HG03159 (cell line): ENCODE measurements at regions not wholly inside any gene's neighbourhood (a gene's known extent, or its start where the extent isn't known, plus 50 kb on each side); places are given as distances from the start of the nearest gene placed in this dataset.
A peak's percentile ranks its signal among the peaks of the same experiment; 100 is the strongest.

Source experiments
- ATAC-seq: cut with Tn5 transposase; IDR thresholded peaks from one replicate; pipeline ENCODE4 v1.9.1; 2021; ENCODE audit warnings: mild to moderate bottlenecking, moderate library complexity; ENCODE audit not compliant: unreplicated experiment

DNA sequence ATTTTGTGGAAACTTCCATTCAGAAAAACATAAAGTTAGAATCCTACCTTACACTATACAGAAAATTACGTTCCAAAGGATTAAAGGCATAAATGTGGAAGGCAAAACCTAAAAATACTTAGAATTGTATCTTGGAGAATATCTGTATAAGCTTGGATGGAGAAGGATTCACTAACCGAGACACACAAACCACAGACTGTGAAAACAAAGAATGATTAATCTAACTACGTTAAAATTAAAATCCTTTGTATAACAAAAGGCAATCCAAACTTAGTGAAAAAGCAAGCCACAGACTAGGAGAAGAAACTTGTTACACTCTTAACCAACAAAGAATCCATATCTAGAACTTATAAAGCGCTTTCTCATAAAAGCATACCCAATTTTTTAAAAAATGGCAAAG, 678.8 kb downstream of the INHBA start:
- ATAC-seq: no peak

DNA sequence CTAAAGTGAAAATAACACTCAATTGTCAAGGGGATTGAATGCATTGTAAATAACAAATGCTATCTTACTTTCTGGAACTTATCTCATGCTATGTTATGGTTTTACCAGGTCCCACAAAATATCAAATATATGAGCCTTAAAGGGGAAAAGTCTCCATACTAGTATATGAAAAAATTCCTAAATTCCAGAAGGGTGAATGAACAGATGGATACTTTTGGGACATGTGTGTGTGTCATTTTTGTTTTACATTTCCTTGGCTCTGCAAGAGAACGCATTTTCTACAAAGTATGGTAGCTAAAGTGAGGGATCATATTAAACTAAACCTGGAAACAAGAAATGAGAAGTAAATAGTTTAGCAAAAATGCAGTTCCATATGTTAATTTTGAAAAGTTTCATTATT, 682.8 kb downstream of the INHBA start:
- ATAC-seq: no peak

DNA sequence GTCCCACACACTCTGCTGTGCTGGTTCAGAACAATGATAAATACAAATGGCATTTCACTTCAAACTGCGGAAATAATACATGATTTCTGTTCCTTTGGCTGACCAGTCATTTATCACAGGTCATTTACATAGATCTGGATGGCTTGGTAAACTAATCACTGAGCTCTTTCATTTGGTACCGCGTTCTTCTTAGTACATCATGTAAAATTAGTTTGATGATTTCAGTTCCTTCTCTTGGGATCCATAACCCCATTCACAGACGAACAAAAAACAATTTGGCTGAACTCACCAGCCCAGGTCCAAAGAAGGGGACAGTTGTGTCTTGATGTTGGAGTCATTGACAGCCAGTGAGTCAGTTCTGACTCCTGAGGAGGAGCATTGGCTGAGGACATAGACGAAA, 689.8 kb downstream of the INHBA start:
- ATAC-seq: no peak

DNA sequence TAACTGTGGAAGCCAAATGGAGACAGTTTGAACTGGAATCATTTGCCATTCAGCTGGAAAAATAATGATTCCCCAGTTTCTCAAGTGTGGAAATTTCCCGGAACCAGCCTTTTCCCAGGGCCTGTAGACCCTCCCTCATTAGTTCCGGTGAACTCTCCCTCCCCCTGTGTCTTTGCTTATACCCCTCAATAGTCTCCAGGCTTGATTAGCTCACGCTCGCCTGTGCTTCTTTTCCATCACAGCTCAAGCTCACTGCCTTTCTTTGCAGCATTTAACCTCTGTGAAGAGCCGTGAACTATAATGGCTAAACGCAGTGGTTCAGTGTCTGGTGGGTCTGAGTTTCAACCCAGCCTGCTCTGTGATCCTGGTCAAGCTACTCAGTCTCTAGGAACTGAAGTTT, 690.8 kb downstream of the INHBA start:
- no peak for ATAC-seq

DNA sequence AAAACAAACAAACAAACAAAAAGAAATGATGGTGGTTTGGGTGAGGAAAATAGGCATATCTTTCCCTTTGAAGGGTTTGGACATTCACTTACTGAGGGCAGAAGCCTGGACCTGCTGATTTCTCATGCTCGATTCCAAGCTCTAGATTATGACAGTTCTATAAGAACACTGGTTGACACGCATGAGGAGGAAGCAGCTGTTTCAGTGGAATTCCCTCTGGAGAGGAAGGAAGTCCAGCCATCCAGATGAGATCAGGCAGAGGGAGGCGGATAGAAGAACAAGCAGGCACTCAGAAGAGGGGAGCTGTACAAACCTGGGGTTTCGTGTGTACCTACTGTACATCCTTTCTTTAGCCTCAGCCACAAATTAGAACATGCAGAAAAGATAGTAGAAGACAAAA, 691.9 kb downstream of the INHBA start:
- no peak for ATAC-seq

DNA sequence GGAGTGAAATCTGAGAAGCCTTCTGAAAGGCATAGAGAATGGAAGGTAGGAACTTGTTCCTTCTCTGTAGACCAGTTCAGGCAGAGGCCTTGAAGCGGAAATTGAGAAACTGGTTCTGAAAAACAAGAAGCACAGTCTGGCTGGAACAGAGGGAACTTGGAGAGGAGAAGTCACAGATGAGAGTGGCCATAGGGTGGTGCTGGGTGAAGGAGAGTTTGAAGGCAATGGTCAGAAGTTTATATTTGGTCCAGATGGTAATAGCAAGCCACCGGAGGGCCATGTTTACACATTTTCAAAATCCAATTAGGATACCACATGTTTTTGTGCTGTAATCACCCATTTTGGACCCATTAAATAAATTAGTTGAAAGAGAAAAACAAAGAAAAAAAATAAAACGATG, 692.5 kb downstream of the INHBA start:
- no peak for ATAC-seq

DNA sequence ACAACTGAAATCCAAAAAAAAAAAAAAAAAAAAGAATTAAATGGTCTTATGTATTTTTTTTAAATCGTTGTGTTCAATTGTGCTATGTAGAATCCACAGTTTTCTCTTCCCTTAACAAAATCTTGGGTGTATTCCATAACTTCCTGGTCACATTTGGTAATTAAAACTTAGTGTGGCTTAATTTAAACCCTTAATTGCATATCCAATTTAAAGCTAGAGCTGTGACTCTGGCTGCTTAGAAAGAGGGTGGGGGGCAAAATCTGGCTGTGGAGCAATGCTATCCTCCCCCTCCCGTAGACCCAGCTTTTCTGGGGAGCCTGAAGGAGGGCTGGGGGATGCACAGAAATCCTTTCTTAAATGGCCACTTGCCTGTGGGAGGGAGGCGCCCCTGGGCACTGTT, 695.1 kb downstream of the INHBA start:
- ATAC-seq: no peak

DNA sequence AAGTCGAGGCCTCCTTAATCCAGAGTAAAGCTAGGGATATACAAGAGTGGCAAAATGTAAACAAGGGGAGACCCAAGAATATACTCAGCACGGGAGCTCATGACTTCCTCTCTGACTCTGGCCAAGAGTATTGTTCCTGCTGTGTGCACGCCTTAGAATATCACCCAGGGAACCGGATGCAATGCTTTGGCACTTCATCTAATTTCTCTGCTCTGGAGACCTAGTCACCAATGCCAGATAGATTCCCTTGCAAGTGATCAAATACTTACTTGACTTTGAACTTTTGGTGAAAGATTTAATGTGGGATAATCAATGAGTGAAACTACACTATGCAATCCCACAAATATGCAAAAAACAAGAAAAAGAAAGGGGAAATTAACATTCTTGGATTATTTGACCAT, 695.5 kb downstream of the INHBA start:
- ATAC-seq: no peak

DNA sequence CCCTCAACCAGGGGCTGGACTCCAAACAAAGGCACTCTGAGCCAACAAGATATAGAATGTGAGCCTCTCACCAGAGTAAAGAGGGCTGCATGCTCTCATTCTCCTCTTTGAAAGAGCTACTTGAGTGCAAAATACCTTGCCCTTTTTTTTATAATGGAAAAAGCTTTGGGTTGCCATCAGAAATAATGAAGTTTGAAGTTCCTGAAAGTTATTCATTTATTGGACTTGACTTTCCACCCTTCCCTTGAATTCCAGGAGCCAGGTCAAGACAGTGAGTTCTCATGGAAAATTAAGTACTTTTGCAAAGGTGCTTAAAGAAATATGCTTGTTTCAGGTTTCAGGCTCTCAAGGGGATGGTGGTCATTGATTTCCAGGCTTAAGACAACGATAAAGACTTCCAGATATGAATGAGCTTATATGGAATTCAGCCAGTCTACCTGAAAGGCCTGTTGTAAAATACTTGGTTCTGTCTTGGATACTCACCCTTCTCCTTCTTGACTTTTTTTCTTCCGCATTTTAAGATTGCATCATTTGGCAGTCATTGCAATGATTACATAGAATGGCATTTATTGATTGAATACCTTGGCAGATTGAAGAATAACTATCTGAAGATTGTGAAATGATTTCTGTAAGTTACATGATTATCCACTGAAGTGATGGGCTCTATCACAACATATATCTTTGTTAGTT, 696.4 kb downstream of the INHBA start:
- ATAC-seq: no peak

DNA sequence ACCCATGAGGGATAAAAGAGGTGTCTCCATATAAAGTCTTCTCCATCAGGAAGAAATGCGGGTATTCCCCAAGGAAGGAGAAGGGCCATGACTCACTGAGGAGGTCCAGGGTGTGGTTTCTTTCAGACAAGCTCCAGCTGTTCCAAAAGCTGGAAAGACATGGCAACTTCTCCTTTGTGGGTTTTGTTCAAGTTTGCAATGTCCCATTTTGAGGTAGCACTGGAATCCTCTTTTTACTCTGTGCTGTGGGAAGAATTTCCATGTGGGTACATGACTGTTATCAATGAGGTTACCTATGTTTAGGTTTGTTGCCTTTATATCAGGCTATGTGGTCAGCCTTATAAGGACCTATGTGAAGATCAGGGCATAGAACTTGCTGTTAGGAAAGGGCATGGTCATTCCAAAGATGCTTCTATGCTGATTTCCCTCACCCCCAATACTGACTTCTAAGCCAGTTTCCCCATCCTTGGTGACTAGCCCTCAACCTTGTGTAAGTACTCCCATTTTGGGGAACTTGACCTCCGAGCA, 697.5 kb downstream of the INHBA start:
- no peak for ATAC-seq

DNA sequence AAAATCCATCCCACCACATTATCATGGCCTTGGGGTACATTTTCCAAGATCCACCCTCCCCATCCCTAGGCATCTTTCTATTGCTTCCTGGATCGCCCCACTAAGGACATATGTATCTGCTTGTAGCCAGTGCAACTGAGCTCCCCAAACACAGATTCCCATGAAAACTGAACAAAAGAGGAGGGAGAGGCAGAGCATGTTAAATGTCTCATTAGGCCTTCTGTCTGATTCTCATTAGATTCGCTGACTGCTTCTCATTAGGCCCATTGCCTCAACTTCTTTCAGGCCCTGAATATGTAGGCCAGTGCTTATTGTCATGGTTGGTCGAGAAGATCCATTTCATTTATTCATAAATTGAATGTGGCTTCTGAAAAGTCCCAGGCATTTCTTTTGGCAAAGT, 698.9 kb downstream of the INHBA start:
- ATAC-seq: no peak

DNA sequence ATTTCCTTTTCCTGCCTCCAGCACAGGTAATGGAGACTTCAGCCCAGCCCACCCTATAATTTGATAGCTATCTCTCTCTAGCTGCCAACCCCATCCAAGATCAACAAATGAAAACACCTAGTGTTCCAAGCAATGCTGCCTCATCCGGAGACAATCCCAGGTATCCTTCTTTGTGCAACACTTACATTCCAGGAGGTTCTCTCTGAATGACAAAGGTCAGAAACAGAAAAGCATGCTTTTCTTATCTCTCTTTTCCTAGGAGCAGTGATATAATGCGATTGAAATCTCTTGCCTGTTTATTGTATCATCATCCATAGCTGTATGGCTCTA, 699.3 kb downstream of the INHBA start:
- no peak for ATAC-seq

DNA sequence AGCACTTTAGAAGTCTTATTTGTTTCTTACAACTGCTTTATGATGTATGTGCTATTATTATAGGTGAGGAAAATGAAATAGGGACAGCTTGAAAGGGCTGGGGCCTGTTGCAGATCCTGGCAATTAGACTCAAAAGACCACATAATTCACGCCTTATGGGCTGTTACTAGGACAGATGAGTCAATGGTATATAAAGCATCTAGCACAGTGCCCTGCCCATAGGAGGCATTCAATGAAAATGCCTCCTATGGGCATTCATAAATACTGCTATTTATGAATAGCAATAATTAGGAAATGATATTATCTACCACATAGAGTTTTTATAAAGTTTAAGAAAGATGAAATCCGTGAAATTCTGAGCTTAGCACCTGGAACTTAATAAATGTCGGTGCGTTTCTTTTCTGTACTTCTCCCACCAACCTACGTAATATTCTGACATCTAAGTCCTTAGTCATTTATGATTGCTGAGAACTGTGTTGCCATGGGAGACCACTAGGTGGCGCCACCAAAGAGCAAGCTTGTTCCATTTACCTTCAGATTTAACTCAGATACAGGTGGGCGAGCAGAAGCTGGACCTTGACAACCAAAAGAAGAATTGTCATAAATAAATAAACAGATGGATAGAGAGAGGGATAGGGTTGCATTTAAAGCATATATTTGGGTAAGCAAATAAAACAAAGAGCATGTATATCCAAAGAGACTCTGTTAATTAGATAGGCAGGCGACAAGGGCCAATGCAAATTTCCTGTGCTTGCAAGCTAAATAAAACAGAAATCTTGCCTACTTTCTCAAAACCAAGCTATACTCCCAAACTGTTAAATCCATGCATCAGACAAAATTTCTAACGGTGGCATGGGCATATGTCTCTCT, 699.9 kb downstream of the INHBA start:
- peak; percentile 77 for ATAC-seq

DNA sequence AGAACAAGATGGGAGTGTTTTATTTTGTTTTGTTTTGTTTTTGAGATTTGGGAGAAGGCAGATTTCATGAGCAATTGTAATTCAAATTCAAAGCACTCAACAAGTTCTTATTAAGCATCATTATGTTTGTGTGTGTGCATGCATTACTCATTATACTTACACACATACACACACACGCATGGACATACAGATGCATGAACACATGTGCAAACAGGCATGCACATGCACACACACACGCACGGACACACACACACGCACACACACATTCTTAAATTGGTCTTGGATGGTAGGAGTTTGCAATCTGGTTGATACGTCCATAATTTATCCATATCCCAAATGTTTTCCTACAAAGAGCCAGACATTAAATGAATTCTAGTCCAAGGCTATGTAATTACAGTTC, 702.8 kb downstream of the INHBA start:
- ATAC-seq: no peak

DNA sequence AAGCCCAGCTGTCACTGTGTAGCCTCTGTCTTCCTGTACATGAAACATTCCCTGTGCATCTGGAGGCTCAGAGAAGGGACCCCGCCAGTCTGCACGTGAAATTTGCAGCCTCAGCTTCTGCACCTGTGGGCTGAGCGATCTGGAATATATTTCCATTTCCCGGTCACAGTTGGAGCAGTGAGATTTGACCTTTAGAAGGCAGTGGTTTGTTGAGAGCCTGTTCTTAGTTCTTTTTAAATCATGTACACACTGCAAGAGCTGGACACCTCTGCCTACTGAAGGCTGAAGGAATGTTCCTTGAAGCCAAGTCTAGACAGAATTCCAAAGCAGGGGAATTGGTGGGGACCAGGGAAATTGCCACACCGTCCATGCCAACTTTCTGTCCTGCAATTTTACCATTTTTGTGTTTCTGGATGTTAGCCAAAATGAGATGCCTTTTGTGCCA, 706.6 kb downstream of the INHBA start:
- no peak for ATAC-seq

DNA sequence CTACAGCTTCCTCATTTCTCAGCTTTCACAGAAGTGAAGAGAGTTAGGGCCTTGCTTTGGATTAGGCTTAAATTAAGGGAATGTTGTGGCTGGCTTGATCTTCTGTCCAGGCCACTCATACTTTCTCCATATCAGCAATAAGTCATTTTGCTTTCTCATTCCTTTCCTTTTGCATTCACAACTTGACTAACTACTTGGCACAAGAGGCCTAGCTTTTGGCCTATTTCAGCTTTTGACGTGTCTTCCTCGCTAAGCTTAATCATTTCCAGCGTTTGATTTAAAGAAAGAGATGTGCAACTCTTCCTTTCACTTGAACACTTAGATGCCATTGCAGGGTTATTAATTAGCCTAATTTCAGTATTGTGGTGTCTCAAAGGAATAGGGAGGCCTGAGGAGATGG, 712.0 kb downstream of the INHBA start:
- ATAC-seq: no peak

DNA sequence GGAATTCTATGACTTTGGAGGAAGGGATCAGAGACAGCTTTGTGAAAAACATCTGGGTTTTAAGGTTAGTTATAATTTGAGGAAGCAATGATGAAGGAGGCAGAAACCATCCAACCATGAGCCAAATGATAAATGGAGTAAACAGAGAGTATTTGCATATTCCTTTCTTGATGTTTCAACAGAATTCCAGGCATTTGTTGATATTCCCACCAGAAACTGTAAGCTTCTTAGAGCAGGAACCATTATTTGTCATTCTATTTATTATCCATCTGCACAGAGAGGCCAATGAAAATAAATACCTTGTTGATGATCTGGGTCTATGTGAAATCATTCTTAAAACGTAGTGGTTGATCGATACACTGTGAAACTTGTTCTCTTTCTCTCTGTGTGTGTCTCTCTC, 715.3 kb downstream of the INHBA start:
- no peak for ATAC-seq

DNA sequence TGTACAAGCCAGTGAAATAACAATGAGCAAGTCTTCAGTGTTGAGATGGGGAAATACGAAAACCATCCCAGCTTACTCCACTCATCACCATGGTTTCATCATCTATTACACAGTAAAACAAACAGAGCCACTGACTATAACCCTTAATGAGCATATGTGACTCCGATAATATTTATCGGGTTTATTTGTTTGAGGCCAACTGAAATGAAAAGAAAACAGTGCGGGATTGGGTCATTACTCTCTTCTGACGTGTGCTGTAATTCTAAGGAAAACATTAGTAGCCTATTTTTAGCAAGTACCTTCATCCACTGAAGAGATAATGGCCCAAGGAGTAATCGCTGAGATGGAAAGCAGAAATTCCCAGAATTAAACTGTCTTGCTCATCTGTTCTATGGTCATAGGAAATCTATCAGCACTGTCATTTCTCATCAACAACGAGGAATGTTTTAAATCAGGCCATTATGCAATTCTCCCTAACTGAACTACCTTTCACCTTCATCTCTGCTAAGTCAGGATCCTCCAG, 716.5 kb downstream of the INHBA start:
- ATAC-seq: no peak

DNA sequence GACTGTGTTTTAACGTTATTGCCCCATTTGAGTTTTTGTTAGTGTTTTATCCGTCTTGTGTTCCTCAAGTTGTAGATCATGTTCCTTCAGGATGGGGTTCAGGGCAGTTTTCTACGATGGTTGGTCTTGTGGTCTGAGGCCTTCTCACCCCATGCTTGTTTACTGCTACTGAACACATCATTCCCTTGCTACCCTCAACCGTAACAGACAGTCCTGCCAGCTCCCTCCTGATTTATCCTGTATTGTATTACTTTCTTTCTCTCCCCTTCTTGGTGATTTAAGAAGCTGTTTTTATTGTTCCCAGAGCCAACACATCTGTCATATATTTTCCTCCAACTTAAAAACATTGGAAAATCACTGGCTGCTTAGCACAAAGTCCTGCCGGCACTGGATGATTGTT, 719.8 kb downstream of the INHBA start:
- no peak for ATAC-seq

DNA sequence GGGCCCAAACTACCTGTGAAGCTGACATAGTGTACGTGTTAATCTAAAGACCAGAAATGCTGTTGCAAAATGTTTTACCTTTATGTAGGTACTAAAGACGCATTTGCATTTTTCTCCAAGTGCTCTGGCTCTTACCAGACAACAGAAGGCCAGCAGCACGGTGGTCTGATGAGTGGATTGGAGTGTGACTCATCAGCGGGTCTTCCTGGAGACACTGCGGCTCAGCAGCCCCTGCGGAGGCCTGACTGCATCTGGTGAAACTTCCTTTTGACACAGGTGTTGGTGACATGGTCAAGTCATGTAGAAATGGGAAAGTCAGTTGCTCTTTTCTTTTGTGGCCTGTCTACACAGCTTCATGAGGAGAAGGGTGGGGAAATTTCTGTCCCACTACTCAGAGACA, 723.6 kb downstream of the INHBA start:
- no peak for ATAC-seq

DNA sequence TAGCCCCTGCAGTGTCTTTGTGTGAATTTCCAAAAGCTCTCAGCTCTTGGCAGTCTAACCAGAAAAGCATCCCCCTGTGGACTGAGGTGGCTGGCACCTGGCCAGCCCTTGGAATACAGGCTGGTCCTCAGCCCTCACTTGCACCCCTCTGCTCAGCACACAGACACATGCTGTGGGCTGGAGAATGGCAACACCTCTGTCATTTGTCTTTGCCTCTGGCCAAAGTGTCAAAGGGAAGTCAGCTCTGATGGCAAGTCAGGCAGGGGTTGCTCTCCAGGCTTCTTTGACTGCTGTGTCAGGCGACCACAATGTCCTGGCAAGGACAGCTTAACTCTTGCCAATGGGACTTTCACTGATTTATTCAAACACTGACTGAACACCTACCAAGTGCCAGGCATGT, 724.8 kb downstream of the INHBA start:
- no peak for ATAC-seq

DNA sequence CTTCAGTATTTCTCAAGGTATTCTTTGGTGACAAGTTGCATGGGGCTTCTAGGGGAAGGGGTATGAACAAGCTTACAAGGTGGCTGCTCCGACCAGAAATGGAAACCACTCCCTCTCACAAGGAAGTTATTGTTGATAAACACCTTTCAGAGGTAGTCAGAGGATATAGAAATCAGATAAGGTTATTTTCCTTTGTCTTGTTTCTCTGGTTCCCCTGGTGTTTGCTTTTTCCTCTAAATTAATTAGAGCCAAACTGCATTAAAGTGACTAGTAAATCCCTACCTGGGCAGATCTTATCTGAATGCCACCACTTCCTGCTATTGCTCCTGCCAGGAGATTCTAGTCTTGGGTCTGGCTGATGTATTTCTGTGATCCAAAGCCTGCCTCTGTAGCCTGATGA, 725.4 kb downstream of the INHBA start:
- ATAC-seq: no peak
